CD4-positive, alpha-beta T cell treated with Interleukin-17A for 4 hours (primary cell): ENCODE measurements at regions not wholly inside any gene's neighbourhood (a gene's known extent, or its start where the extent isn't known, plus 50 kb on each side); places are given as distances from the start of the nearest gene placed in this dataset.

Source experiments
- DNase-seq: peaks from one replicate; pipeline ENCODE4 v3.0.0-alpha.2; 2020; ENCODE audit warnings: mixed read lengths

GRCh38 chr13:44058067-44058466 lies 178.4 kb downstream of the LACC1 start:
- DNase-seq: no peak

DNA sequence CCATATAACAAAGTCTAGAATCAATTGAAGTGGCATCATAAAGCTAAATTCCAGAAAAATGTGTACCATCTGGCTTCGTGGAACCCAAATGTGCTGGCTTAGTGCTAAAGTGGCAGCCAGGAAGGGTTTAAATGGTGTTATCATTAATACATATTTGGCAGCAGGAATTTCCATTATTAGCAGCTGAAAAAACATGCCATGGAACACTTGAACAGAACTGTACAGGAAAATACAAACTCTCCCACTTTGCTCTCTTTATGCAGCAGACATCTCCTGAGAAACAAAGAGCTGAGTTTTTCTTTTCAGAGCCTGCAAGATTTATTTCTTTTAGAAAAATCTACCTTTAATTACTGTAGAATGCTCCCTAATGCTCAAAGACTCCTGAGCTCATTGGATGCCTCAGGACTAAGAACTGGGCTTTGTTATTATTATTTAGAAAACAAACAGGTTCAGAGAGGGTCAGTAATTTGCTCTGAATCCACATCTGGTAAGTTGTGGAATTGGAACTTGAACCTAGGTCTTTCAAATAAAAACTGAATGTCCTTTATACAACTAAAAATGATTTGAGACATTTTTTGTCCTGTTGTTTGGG lies 179.0 kb downstream of the LACC1 start:
- no peak for DNase-seq

DNA sequence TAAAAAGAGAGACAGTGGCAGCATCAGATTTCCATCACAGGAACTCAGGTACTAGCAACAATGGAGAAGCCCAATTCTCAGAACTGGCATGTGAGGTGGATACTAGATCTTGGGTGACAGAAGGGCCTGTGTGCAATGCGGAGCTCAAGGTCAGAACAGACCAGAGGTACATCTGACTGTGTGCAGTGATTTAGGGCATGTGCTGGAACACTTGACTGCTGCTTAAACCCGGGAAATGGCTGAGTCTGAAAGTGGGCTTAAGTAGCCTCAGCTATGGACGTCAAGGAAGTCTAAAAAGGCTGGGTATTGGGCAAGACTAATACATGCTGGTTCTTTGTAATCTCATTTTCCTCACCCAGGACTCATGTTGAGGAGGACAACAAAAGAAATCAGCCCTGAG lies 182.2 kb downstream of the LACC1 start:
- DNase-seq: no peak

GRCh38 chr13:44063467-44063866 lies 183.8 kb downstream of the LACC1 start:
- DNase-seq: no peak

GRCh38 chr13:44063881-44064280 lies 184.2 kb downstream of the LACC1 start:
- no peak for DNase-seq

DNA sequence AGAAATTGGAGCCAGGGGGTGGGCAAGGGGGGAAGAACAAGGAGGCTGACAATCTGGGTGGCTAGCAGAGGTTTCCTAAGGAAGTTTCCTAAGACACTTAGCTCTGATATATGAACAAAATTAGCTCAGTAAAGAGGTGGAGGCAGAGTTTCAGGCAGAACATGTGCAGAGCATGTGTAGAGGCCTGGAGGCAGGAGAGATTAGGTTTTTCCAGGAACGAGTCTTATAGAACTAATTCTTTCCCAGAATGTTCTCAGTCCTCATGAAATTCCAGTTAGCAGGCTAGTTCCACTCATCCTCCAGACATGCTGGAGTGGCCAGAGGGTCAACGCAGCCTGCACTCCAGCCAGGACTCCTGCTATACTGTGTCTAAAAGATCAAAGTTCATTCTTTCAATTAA lies 184.7 kb downstream of the LACC1 start:
- no peak for DNase-seq

GRCh38 chr13:44068169-44068568 lies 188.5 kb downstream of the LACC1 start:
- DNase-seq: no peak

GRCh38 chr13:44068737-44069136 lies 189.0 kb downstream of the LACC1 start:
- no peak for DNase-seq

DNA sequence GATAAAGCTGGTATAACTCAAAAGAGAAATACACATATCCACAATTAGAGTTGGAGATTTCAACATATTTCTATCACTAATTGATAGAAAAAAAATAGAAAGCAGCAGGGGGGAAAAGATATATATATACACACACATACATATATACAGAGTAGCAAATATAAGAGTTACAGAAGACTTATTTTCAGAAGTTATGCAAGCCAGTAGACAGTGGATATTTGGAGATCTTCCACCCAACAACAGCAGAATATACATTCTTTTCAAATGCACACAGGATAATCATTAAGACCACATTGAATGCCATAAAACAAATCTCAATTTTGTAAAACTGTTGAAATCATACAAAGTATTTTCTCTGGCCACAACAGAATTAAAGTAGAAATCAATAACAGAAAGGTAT lies 192.8 kb downstream of the LACC1 start:
- DNase-seq: no peak

DNA sequence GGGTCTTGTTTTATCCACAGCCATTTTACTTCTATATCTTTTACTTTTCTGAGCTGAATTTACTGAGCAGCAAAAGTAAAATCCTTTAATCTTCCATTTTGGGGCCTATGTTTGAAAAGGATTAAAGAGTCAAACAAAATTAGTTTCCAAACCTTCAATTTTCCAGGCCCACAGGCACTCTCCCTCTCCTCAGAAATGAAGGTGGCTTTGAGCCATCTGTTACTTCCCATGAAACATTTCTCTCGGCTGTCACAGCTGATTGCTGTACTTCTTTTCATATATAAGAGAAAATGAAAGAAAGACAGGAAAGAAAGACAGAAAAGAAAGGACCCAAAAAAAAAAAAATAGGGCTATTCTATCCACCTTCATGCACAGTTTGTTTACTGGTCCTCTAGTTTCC lies 194.9 kb downstream of the LACC1 start:
- no peak for DNase-seq

GRCh38 chr13:44075113-44075512 lies 195.4 kb downstream of the LACC1 start:
- DNase-seq: no peak

DNA sequence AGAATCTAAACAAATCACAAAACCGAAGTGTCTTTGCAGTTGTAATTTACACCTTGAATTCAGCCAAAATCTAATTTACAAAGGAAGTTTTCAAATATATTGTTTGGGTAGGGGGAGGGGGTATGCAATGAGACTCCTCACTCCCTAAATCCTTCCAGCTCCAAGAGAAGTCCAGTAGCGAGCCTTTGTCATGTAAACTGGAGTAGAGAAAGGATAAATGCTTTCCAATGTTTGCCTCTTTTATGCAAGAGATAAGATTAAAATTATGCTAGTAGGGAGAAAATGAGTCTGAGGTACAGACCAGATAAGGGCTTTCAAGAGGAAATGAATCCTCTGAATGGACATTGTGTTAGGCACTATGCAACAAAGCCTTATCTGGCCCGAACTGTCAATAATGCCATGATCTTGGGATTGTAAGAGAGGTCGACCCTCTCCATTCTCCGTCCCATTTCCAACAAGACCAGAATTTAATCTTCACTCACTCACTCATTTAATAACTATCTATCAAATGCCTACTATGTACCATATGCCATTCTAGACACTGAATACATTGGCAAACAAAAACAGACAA lies 199.2 kb downstream of the LACC1 start:
- DNase-seq: no peak

- DNase-seq: no peak
Observed at GRCh38 chr13:44079413-44080205, 199.9 kb downstream of the LACC1 start.

DNA sequence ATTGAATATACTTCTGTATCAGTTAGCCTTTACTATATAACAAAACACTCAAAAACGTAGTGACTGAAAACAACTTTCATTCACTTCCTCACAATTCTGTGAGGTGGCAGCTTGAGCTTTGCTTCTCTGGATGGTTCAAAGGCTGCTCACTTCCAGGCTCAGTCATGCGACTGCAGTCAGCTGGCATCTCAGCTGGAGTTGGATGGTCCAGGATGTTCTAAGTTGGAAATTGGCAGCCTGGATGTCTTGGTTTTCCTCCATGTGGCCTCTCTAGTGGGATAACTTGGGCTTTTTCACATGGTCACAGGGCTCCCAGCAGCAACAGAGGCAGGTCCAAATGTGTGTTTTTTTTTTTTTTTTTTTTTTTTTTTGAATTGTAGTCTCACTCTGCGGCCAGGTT lies 204.4 kb downstream of the LACC1 start:
- DNase-seq: no peak

- DNase-seq: no peak
Observed at GRCh38 chr13:44086389-44086788, 206.7 kb downstream of the LACC1 start.

DNA sequence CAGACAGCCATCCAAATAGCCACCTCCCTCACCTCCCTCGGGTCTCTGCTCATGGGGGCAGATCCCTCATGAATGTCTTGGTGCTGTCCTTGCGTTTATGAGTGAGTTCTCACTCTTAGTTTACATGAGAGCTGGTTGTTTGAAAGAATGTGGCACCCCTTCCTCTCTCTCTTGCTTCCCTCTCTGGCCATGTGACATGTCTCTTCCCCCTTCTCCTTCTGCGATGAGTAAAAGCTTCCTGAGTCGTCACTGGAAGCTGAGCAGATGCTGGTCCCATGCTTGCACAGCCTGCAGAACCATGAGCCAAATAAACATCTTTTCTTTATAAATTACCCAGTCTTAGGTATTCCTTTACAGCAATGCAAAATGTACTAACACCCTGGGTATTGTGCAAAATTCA lies 208.7 kb downstream of the LACC1 start:
- DNase-seq: no peak

- DNase-seq: no peak
Observed at GRCh38 chr13:44088991-44089413, 209.3 kb downstream of the LACC1 start.

GRCh38 chr13:44089452-44089851 lies 209.7 kb downstream of the LACC1 start:
- no peak for DNase-seq

- DNase-seq: no peak
Observed at GRCh38 chr13:44092078-44092970, 212.6 kb downstream of the LACC1 start.

- no peak for DNase-seq
Observed at GRCh38 chr13:44093607-44094564, 214.2 kb downstream of the LACC1 start.

DNA sequence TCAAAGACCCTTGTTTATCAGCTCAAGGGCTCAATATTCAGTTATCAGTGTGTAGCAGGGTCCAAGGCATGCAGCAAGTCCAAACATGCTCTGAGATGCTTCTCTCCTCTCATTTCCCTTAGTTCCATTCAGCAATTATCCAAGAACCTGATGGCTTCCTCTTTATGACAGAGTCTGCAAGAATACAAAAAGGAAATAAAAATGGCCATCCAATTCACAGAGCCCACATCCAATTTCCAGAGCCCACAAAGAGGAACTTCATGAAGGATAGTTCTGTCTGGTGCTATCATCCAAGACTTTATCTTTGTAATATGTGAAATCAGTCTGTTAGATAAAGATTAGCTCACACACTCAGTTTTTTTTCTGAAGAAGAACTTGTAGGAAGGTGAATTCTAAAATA lies 217.2 kb downstream of the LACC1 start:
- no peak for DNase-seq

- DNase-seq: no peak
Observed at GRCh38 chr13:44098559-44098958, 218.9 kb downstream of the LACC1 start.
